HG02884 (cell line): ENCODE measurements at regions not wholly inside any gene's neighbourhood (a gene's known extent, or its start where the extent isn't known, plus 50 kb on each side); places are given as distances from the start of the nearest gene placed in this dataset.
"Not testable (repeated sequence)": the region's sequence is repeated elsewhere in the genome, so short reads cannot be mapped to it uniquely, and the experiment has no call there.

Experiments used
- ATAC-seq: cut with Tn5 transposase; IDR thresholded peaks from one replicate; pipeline ENCODE4 v1.9.1; 2021; ENCODE audit warnings: mild to moderate bottlenecking, moderate library complexity; ENCODE audit not compliant: unreplicated experiment

DNA sequence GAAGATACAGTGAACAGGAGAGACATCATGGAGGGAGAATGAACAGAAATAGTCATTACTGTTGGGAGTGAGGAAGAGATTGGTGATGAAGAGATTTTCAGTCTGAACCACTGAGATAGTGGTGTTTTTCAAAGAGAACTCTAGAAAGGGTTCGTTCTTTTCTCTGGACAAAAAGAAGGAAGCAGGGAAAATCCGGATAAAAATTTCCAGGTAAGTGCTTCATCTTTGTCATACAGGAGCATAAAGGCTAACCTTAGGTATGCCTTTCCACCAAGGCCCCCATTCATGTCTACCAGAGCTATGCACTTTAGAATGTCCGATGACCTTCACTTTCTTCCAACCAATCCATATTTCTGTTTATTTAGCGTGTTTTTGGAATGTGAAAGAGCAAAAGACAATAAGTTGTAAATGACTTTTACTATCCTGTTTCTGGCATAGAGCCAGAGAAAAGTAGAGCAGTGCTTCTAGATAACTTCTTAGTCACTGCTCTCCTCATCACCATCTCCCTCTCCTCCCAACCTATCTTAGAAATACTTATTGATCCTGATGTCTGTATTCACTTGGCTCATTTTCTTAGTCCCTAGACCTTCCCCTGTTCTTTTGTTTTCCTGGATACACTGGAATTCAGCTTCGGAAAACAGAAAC, 116.5 kb downstream of the TTC6 start:
- ATAC-seq = no peak

DNA sequence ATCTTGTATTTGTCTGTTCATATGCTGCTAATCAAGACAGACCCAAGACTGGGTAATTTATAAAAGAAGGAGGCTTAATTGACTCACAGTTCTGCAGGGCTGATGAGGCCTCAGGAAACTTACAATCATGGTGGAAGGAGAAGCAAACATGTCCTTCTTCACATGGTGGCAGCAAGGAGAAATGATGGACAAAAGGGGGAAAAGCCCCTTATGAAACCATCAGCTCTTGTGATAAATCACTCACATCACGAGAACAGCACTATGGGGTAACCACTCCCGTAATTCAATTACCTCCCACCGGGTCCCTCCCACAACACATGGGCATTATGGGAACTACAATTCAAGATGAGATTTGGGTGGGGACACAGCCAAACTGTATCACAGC, 117.0 kb downstream of the TTC6 start:
- ATAC-seq = not testable (repeated sequence)

DNA sequence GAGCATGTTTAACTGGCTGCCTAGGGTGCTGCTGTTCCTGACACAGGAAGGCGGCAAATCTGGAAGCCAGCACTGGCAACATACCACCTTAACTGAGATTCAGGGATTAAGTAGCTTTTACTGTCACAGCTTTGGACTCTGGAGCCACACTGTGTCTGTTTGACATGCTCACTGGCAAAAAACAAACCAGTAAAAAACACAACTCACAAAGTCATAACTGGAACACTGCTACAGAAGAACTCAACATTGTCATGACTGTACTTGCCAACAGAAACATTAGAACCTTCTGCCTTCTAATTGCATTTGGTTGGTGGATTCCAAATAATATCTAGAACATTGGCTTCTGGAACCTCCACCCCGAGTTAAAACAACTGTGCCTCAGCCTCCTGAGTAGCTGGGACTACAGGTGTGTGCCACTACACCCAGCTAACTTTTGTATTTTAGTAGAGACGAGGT, 117.6 kb downstream of the TTC6 start:
- ATAC-seq = no peak

DNA sequence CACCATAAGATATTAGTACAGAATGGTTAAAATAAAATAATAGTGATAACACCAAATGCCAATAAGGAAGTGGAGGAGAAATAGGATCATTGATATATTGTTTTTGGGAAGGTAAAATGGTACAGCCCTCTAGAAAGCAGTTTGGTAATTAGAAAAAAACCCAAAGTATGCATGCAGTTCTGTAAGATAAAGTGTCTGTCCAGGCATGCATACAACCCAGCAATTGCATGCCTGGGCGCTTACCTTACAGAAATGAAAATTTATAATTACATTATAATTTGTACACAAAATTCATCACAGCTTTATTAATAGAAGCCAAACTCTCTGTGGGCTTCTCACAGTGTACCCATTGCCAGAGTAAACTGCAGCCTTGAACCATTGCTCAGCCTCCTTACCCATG, 124.7 kb downstream of the TTC6 start:
- no peak for ATAC-seq

DNA sequence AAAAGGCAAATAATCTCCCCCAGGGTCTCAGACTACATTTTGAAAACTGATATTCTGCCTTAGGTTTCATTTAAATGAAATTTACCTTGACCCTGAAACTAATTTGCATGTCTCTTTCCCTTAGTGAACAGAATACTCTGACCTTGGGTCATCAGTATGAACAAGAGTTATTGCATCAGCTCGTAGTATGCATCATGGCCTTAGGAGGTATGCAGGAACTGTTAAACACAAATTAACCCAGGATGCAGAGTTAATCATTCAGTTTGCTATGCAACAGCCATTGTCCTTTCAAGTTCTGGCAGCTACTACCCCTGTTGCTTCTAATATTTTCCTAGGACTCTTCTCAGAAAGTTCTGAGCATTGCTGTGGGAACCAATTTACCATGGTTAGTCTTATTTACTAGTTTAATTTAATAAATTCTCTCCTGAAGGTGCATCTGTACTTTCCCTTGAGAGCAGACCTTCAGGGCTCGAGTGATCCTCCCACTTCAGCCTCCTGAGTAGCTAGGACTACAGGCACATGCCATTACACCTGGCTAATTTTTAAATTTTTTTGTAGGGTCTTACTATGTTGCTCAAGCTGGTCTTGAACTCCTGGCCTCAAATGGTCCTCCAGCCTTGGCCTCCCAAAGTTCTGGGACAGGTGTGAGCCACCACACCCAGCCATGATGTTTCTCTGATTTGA, 126.7 kb downstream of the TTC6 start:
- ATAC-seq = no peak

DNA sequence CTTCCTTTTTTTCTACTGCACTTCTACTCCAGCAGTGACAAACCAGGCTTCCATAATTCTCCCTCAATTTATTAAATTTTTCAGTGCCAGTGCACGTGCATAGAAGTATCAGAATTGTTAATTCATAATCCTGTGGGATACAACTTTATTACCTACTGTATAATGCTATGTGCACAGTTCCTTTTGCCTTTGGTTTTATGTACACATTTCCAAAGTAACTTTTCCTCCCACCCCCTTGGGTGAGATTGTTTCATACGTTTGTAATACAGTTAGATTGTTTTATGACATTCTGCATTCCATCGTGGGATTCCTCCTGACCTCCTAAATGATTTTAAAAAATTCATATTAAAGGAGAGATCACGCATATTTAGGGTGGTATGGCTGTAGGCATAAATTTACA, 128.1 kb downstream of the TTC6 start:
- no peak for ATAC-seq

DNA sequence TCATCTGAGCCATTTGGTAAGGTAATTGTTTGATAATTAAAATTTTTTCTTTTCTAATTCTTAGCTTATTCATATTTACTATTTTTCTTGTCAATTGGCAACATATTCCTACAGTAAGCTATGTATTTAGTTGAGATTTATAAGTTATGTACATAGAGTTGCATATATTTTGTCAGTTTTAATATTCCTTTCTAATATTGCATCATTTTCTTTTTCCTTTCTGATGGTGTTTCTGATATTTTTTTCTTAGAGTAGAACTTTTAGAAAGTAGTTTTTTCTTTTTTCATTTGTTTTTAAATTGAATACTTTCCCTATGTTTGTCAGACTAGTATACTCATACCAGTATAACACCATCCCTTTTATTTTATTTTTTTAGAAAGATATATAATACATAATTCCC, 131.3 kb downstream of the TTC6 start:
- ATAC-seq = no peak

DNA sequence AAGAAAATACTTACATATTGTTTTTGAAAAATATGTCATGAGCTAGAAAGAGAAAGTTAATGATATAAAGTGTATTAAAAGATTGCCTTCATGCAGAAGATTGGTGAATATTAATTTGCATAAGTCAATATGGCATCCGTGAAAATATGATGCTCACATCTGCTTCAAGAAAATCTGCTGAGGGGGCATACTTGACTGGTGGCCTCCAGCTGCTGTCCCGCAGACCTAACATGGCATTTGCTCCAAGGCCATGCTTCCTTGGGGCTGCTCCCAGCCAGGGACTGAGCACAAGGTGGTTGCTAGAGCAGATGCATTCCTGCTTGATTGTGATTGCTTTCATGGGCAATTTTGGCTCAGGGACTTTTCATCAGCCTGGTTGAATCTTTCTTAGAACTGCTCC, 133.8 kb downstream of the TTC6 start:
- no peak for ATAC-seq

DNA sequence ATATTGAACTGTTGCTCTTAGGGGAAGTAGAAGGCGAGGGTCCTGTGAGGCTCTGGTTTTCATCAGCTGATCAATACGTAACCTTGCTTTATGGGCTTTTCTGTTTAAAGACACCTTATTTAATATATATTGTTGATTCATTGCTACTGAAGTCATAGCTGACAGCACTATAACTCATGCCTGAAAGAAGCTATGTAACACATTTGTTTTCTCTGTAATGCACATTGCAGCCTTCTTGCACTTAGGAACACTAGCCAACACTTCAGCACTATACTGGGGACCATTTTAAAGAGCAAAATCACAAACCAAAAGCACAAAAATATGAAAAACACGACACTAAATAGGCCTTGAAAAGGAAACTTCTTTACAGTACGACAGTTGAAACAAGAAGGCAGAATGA, 135.7 kb downstream of the TTC6 start:
- ATAC-seq = no peak

DNA sequence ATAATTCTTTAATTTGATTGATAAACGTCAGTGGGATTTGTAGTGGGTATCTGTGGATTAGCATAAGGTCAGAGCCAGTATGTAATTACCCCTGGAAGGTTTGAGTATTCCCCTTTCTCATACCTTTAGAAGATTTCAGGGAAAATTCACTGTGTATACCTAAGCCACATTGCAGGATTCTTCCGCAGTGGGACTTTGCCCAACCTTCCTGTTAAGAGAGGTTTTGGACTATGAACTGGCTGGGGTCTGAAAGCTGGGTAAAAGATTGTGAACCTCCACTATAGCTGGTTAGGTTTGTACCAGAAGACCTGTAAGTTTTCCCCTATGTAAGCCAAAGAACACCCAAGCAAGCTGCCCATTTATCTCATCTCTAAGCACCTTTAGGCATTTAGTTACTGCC, 150.2 kb downstream of the TTC6 start:
- ATAC-seq = no peak

DNA sequence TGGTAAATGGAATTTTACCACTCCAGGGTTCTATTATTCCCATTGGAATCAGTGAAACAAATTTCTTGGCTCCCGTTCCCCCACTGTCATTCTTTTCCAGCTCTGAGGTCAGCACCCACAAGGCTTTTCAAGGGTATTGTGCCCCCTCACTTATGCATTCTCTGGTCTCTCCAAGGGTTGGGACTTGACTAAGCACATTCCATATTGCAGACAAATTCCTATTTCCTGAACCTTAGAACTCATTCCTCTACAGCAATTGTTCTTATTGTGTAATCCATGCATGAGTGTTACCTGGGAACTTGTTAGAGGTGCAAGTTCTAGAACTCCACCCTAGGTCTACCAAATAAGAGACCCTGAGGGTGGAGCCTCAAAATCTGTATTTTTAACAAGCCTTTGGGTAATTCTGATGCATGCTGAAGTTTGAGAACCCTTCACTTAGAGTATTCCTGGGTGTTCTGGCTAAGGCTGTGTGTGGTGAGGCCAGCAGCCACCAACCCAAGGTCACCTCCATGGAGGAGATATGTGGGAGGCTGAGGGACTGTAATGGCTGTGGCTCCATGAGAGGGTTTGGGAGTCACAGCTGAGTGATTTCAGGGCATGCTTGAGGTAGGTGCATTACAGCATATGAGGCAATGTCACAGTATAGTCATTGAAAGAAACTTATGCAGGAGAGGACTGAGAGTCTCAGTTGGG, 150.9 kb downstream of the TTC6 start:
- no peak for ATAC-seq

DNA sequence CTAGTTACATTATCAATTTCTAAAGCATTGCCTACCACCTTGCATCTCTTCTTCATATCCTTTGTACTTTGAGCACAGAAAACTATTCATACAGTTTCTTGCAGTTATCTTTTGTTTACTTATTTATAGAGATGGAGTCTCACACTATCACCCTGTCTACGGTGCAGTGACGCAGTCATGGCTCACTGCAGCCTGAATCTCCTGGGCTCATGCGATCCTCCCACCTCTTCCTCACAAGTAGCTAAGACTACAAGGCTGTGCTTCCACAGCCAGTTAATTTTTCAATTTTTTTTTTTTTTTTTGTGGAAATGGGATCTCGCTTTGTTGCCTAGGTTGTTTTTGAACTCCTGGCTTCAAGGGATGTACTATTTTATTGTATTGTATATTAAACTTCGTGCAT, 158.0 kb downstream of the TTC6 start:
- ATAC-seq = no peak

DNA sequence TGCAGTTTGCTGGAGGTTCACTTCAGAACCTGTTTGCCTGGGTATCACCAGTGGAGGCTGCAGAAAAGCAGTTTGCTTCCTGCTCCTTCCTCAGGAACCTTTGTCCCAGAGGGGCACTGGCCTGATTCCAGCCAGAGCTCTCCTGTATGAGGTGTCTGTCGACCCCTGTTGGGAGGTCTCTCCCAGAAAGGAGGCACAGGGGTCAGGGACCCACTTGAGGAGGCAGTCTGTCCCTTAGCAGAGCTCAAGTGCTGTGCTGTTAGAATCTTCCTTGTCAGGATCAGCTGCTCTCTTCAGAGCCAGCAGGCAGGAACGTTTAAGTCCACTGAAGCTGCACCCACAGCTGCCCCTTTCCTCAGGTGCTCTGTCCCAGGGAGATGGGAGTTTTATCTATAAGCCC, 164.8 kb downstream of the TTC6 start:
- not testable (repeated sequence) for ATAC-seq

DNA sequence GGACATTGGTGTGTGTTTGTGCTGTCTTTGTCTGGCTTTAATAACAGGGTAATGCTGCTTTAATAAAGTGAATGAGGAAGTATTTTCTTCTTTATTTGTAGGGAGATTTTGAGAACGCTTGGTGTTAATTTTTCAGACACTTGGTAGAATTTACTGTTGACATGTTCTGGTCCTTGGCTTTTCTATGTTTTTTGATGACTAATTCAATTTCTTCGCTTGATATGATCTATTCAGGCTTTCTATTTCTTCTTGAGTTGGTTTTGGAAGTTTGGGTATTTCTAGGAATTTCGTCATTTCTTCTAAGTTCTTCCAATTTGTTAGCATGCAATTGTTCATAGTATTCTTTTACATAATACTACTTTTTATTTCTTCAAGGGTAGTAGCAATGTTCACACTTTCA, 167.8 kb downstream of the TTC6 start:
- no peak for ATAC-seq

DNA sequence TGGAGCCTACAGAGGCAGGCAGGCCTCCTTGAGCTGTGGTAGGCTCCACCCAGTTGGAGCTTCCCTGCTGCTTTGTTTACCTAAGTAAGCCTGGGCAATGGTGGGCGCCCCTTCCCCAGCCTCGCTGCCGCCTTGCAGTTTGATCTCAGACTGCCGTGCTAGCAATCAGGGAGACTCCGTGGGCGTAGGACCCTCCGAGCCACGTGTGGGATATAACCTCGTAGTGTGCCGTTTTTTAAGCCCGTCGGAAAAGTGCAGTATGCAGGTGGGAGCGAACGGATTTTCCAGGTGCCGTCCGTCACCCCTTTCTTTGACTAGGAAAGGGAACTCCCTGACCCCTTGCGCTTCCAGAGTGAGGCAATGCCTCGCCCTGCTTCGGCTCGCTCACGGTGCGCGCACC, 176.9 kb downstream of the TTC6 start:
- ATAC-seq = not testable (repeated sequence)

DNA sequence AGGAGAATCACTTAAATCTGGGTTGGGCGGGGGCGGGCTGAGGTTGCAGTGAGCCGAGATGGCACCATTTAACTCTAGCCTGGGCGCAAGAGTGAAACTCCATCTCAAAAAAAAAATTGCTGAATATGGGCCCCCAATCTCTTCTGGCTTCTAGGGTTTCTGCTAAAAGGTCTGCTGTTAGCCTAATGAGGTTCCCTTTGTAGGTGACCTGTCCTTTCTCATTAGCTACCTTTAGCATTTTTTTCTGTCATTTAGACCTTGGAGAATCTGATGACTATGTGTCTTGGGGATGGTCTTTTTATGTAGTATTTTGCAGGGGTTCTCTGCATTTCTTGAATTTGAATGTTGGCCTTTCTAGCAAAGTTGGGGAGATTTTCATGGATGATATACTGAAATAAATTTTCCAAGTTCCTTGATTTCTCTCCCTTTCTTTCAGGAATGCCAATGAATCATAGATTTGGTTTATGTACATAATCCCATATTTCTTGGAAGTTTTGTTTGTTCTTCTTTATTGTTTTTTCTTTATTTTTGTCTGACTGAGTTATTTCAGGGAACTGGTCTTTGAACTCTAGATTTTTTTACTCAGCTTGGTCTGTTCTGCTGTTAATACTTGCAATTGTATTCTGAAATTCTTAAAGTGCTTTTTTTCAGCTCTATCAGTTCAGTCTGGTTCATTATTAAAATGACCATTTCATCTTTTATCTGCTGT, 181.5 kb downstream of the TTC6 start:
- no peak for ATAC-seq

DNA sequence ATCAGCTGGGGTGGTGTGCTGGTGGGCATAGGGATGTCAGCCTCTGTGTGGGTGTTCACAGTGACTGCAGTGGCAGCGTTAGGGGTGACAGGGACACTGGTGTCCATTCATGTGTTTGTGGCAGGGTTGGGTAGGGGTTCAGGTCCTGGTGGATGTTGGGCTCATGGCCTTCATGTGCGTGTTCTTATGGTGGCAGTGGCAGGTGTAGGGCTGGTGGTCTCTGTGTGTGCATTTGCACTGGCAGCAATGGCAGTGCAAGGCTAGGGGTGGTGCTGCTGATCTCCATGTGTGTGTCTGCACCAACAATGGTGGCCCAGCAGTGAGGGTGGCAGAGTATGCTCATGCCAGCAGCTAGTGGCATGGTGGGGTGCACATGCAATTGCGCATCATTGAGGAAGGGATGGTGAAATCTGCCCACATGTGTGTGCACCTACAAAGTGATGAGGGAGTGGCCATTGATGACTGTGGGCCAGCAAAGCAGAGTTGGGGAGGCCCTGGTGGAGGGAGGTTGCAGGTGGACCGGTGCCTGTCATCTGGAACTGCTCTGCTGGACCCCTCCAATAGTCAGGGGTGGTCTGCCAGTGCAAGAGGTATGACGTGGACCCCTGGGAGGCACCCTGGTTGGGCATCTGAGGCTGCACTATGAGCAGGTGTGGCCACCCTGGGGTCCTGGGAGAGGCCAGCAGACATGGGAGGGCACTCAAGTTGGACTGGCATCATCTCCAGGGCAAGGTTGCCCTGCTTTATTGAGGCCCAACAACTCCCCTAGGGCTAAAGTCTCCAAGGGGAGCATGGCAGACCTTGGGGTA, 182.9 kb downstream of the TTC6 start:
- ATAC-seq = no peak

DNA sequence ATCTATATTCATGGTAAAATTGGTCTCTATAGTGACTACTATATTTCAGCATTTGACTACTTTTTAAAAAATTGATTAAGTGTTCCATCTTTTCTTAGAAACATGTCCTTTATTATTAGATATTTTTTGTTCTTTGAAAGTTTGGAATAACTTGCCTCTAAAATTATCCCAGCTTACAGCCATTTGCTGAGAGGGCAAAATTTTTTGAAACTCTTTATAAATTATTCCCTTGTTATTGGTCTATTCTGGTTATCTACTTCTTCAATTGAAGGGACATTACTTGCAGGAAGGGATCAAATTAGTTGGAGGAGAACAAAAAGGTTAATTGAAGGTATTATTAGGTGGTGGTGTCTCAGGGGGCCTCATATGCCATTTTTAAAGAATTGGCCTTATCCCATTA, 184.1 kb downstream of the TTC6 start:
- no peak for ATAC-seq

DNA sequence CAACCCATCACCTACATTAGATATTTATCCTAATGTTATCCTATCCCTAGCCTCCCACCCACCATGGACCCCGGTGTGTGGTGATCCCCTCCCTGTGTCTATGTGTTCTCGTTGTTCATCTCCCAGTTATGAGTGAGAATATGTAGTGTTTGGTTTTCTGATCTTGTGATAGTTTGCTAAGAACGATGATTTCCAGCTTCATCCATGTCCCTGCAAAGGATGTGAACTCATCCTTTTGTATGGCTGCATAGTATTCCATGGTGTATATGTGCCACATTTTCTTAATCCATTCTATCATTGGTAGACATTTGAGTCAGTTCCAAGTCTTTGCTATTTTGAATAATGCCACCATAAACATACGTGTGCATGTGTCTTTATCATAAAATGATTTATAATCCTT, 185.3 kb downstream of the TTC6 start:
- not testable (repeated sequence) for ATAC-seq

DNA sequence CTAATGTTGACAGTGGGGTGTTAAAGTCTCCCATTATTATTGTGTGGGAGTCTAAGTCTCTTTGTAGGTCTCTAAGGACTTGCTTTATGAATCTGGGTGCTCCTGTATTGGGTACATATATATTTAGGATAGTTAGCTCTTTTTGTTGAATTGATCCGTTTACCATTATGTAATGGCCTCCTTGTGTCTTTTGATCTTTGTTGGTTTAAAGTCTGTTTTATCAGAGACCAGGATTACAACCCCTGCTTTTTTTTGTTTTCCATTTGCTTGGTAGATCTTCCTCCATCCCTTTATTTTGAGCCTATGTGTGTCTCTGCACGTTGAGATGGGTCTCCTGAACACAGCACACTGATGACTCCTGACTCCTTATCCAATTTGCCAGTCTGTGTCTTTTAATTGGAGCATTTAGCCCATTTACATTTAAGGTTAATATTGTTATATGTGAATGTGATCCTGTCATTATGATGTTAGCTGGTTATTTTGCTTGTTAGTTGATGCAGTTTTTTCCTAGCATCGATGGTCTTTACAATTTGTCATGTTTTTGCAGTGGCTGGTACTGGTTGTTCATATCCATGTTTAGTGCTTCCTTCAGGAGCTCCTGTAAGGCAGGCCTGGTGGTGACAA, 188.9 kb downstream of the TTC6 start:
- not testable (repeated sequence) for ATAC-seq
